SK-N-SH treated with all-trans-retinoic acid at 6 μM for 48 hours (cell line): ENCODE measurements at regions not wholly inside any gene's neighbourhood (a gene's known extent, or its start where the extent isn't known, plus 50 kb on each side); places are given as distances from the start of the nearest gene placed in this dataset.

Experiments used
- ARNTL ChIP-seq: fragments of 450-650 bp; formaldehyde crosslinking; IDR thresholded peaks from 2 replicates; pipeline ENCODE4 v1.5.0; 2020; ENCODE audit warnings: low read depth, mild to moderate bottlenecking, moderate library complexity, borderline replicate concordance
- ESRRG ChIP-seq: fragments of 250-450 bp; sonication (Bioruptor Pico); IDR thresholded peaks from 2 replicates; pipeline ENCODE4 v1.6.1; 2021; ENCODE audit warnings: mild to moderate bottlenecking
- GLIS3 ChIP-seq: fragments of 250-450 bp; sonication (Bioruptor Pico); IDR thresholded peaks from 2 replicates; pipeline ENCODE4 v1.5.0; 2020; ENCODE audit warnings: mild to moderate bottlenecking, moderate library complexity
- PATZ1 ChIP-seq: fragments of 250-450 bp; sonication (Bioruptor Pico); IDR thresholded peaks from 2 replicates; pipeline ENCODE4 v1.8.0; 2020; ENCODE audit warnings: mild to moderate bottlenecking, moderate library complexity, borderline replicate concordance
- RARB ChIP-seq: fragments of 250-450 bp; sonication (Bioruptor Pico); IDR thresholded peaks from 2 replicates; pipeline ENCODE4 v1.8.0; 2021; ENCODE audit warnings: mild to moderate bottlenecking, moderate library complexity
- TCF4 ChIP-seq: fragments of 250-450 bp; sonication (Bioruptor Pico); IDR thresholded peaks from 2 replicates; pipeline ENCODE4 v1.8.0; 2021; ENCODE audit warnings: mild to moderate bottlenecking, moderate library complexity, borderline replicate concordance
- TSHZ2 ChIP-seq: fragments of 250-450 bp; sonication (Bioruptor Pico); IDR thresholded peaks from 2 replicates; pipeline ENCODE4 v1.5.0; 2020; ENCODE audit warnings: mild to moderate bottlenecking, moderate library complexity
- ZFP30 ChIP-seq: fragments of 450-650 bp; formaldehyde crosslinking; IDR thresholded peaks from 2 replicates; pipeline ENCODE4 v1.5.0; 2022; ENCODE audit warnings: mild to moderate bottlenecking, moderate library complexity
- ZNF565 ChIP-seq: fragments of 450-650 bp; formaldehyde crosslinking; conservative IDR thresholded peaks from 2 replicates; pipeline ENCODE4 v1.5.0; 2020; ENCODE audit warnings: low read depth, mild to moderate bottlenecking, moderate library complexity
- ZNF70 ChIP-seq: fragments of 450-650 bp; formaldehyde crosslinking; IDR thresholded peaks from 2 replicates; pipeline ENCODE4 v1.5.0; 2020; ENCODE audit warnings: mild to moderate bottlenecking, moderate library complexity
- TF ChIP-seq, protein P1 (sequence below): fragments of 250-450 bp; sonication (Bioruptor Pico); IDR thresholded peaks from 2 replicates; pipeline ENCODE4 v1.8.0; 2021; ENCODE audit warnings: low read depth, mild to moderate bottlenecking, moderate library complexity, borderline replicate concordance

- TF ChIP-seq TCF4, result no peak
- TF ChIP-seq, protein P1, sequence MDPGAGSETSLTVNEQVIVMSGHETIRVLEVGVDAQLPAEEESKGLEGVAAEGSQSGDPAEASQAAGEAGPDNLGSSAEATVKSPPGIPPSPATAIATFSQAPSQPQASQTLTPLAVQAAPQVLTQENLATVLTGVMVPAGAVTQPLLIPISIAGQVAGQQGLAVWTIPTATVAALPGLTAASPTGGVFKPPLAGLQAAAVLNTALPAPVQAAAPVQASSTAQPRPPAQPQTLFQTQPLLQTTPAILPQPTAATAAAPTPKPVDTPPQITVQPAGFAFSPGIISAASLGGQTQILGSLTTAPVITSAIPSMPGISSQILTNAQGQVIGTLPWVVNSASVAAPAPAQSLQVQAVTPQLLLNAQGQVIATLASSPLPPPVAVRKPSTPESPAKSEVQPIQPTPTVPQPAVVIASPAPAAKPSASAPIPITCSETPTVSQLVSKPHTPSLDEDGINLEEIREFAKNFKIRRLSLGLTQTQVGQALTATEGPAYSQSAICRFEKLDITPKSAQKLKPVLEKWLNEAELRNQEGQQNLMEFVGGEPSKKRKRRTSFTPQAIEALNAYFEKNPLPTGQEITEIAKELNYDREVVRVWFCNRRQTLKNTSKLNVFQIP (CRISPR knock-in tag), result no peak
- no peak for TF ChIP-seq RARB (CRISPR knock-in tag)
- no peak for TF ChIP-seq ARNTL (CRISPR knock-in tag)
- no peak for TF ChIP-seq PATZ1 (CRISPR knock-in tag)
- no peak for TF ChIP-seq ZNF70 (CRISPR knock-in tag)
- no peak for TF ChIP-seq GLIS3 (CRISPR knock-in tag)
- TF ChIP-seq TSHZ2 (CRISPR knock-in tag), result no peak
- TF ChIP-seq ZNF565 (CRISPR knock-in tag), result no peak
- no peak for TF ChIP-seq ZFP30 (CRISPR knock-in tag)
- TF ChIP-seq ESRRG, result no peak
Measured at GRCh38 chr4:81904121-81904520, 432.4 kb upstream of the RASGEF1B start.
